ENCODE measurements at regions not wholly inside any gene's neighbourhood (a gene's known extent, or its start where the extent isn't known, plus 50 kb on each side); places are given as distances from the start of the nearest gene placed in this dataset.

DNA sequence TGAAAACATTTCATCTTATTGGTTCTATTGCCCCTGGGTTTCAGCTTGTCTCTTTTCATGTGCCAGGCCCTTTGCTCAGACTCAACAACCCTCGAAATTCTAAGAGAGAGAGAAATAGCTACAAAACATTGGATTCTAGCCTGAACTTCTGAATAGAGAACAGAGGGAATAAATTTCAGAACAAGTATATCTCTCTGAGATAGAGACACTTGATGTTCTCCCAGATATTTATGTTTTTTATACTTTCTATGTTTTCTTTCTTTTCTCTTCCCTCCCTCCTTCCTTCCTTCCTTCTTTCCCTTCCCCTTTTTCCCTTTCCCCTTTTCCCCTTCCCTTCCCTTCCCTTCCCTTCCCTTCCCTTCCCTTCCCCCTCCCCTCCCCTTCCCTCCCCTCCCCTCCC, 279.5 kb upstream of the SPRED2 start:
- DNase-seq, result no peak
- Histone ChIP-seq H3K36me3 (no peaks in the 10 kb centered on the region), H3K27ac (replicated peaks) (no peak overlapping the region), H3K4me3 (no peak overlapping the region), H3K4me1 (peaks cover 8% of the 10 kb centered on the region), H3K9me3 (replicated peaks) (no peaks in the 10 kb centered on the region), H3K27me3 (ENCODE audit: low read depth) (peaks cover 14% of the 10 kb centered on the region)
- TF ChIP-seq, protein P1, sequence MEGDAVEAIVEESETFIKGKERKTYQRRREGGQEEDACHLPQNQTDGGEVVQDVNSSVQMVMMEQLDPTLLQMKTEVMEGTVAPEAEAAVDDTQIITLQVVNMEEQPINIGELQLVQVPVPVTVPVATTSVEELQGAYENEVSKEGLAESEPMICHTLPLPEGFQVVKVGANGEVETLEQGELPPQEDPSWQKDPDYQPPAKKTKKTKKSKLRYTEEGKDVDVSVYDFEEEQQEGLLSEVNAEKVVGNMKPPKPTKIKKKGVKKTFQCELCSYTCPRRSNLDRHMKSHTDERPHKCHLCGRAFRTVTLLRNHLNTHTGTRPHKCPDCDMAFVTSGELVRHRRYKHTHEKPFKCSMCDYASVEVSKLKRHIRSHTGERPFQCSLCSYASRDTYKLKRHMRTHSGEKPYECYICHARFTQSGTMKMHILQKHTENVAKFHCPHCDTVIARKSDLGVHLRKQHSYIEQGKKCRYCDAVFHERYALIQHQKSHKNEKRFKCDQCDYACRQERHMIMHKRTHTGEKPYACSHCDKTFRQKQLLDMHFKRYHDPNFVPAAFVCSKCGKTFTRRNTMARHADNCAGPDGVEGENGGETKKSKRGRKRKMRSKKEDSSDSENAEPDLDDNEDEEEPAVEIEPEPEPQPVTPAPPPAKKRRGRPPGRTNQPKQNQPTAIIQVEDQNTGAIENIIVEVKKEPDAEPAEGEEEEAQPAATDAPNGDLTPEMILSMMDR (IDR thresholded peaks at IDR 0.05; ENCODE audit: borderline replicate concordance), result no peak
- intact Hi-C loops (cut with micrococcal nuclease), result no loop called here

DNA sequence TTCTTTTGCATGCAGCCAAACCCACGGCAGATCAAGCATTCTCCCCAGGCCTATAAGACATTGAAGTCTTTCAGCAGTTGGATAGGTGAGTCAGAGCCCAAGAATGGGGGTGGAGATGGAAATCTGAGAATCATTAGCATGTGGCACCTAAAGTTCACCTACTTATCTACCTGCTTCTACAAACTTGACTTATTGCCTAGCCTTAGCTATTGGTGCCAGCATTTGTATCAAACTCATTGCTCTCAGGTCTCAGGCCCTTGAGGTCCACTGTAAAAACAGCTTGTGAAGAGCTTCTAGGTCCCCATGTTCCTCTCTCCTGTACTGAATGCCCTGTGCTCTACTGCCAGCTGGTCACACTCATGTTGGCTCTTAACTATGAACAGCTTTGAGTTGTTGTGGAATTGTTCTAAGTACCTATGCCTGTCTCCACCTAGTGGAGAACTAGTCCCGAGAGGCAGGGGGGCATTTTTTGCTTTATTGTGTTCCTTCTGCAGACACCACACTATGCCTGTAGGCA, 278.4 kb upstream of the SPRED2 start:
- no peaks in the 10 kb centered on the region for H3K9me3 ChIP-seq (replicated peaks)
- no peak overlapping the region for H3K27ac ChIP-seq (replicated peaks)
- DNase-seq, result no peak
- H3K27me3 ChIP-seq (ENCODE audit: low read depth), result peaks cover 14% of the 10 kb centered on the region
- H3K4me3 ChIP-seq, result no peak overlapping the region
- TF ChIP-seq, protein P1 (IDR thresholded peaks at IDR 0.05; ENCODE audit: borderline replicate concordance), result no peak
- intact Hi-C loops (cut with micrococcal nuclease), result no loop called here
- H3K36me3 ChIP-seq, result no peaks in the 10 kb centered on the region
- peaks cover 8% of the 10 kb centered on the region for H3K4me1 ChIP-seq

DNA sequence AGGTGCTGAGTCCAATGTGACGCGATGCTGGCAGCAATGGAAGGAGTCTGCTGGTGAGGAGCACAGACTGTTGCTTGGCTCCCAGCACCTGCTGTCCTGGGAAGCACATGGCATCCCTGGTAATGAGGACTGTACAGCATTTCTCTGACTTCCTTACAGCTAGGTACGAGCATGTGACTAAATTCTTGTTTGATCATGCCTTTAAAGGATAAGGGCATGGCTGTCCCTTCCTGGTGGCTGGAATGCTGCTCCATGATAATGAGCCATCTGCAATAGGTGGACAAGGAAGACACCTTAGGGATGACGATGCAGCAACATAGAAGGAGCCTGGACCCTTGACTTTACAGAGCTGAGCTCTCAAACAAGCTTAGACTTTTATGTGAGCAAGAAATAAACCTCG, 278.0 kb upstream of the SPRED2 start:
- TF ChIP-seq, protein P1 (IDR thresholded peaks at IDR 0.05; ENCODE audit: borderline replicate concordance), result no peak
- intact Hi-C loops (cut with micrococcal nuclease), result no loop called here
- no peaks in the 10 kb centered on the region for H3K9me3 ChIP-seq (replicated peaks)
- no peak for DNase-seq
- H3K4me1 ChIP-seq, result peaks cover 4% of the 10 kb centered on the region
- peaks cover 14% of the 10 kb centered on the region for H3K27me3 ChIP-seq (ENCODE audit: low read depth)
- H3K4me3 ChIP-seq, result no peak overlapping the region
- no peaks in the 10 kb centered on the region for H3K36me3 ChIP-seq
- H3K27ac ChIP-seq (replicated peaks), result no peak overlapping the region

DNA sequence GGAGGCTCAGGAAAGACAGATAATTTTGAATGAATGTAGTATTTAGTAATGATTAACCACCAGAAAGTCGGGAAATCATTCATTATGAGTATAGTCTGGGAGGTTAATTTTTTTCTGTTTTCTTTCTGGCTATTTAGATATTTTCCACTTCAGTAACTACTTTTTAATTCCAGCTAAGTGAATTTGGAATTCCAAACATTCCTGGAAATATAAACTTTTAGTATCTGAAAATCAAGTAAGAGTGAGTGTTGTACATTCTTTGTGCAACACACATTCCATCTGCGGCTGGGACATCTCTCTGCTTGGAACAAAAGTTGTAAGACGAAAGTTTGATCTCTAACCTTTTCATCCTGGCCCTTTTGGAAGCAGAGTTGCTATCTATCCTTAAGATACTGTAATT, 275.7 kb upstream of the SPRED2 start:
- intact Hi-C loops (cut with micrococcal nuclease), result no loop called here
- DNase-seq, result no peak
- TF ChIP-seq, protein P1 (IDR thresholded peaks at IDR 0.05; ENCODE audit: borderline replicate concordance), result no peak
- H3K4me3 ChIP-seq, result no peak overlapping the region
- no peaks in the 10 kb centered on the region for H3K4me1 ChIP-seq
- peaks cover 16% of the 10 kb centered on the region for H3K27me3 ChIP-seq (ENCODE audit: low read depth)
- H3K9me3 ChIP-seq (replicated peaks), result no peaks in the 10 kb centered on the region
- H3K36me3 ChIP-seq, result no peaks in the 10 kb centered on the region
- H3K27ac ChIP-seq (replicated peaks), result no peak overlapping the region

DNA sequence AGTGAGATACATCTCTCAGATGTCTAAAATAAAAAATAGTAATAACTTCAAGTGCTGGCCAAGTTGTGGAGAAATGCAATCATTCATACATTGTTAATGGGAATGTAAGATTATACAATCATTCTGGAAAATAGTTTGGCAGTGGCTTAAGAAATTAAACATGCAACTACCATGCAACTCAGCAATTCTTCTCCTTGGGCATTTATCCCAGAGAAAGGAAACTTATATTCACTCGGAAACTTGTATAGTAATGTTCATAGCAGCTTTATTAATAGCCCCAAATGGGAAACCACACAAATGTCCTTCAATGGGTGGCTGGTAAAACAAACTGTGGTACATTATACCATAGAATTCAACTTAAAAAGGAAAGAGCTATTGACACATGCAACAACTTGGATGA, 274.0 kb upstream of the SPRED2 start:
- H3K9me3 ChIP-seq (replicated peaks), result no peaks in the 10 kb centered on the region
- H3K27me3 ChIP-seq (ENCODE audit: low read depth), result peaks cover 32% of the 10 kb centered on the region
- H3K4me3 ChIP-seq, result no peak overlapping the region
- TF ChIP-seq, protein P1 (IDR thresholded peaks at IDR 0.05; ENCODE audit: borderline replicate concordance), result no peak
- no peaks in the 10 kb centered on the region for H3K4me1 ChIP-seq
- DNase-seq, result no peak
- intact Hi-C loops (cut with micrococcal nuclease), result no loop called here
- no peak overlapping the region for H3K27ac ChIP-seq (replicated peaks)
- no peaks in the 10 kb centered on the region for H3K36me3 ChIP-seq

DNA sequence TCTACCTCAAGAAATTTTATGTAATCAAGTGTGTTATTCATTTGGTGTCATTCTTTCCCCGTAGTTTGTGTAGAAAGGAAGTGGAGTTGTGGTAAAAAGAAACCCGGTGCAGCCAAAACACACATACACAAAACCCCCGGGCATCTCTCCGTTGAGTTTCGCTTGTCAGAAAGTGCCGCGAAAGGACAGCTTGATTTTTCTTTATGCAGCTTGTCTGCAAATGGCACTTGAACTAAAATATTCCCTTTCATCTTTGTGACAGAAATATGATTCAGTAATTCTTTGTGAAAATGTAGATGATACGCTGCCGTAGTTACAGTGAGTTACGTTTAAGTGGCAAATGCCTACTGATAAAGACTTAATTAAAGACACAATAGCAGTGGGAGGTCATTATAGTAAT, 268.8 kb upstream of the SPRED2 start:
- intact Hi-C loops (cut with micrococcal nuclease), result no loop called here
- DNase-seq, result no peak
- H3K4me3 ChIP-seq, result no peak overlapping the region
- TF ChIP-seq, protein P1 (IDR thresholded peaks at IDR 0.05; ENCODE audit: borderline replicate concordance), result no peak
- H3K27me3 ChIP-seq (ENCODE audit: low read depth), result peaks cover 63% of the 10 kb centered on the region
- H3K36me3 ChIP-seq, result no peaks in the 10 kb centered on the region
- no peak overlapping the region for H3K27ac ChIP-seq (replicated peaks)
- no peaks in the 10 kb centered on the region for H3K4me1 ChIP-seq
- H3K9me3 ChIP-seq (replicated peaks), result no peaks in the 10 kb centered on the region
